ENCODE measurements at regions not wholly inside any gene's neighbourhood (a gene's known extent, or its start where the extent isn't known, plus 50 kb on each side); places are given as distances from the start of the nearest gene placed in this dataset.

GRCh38 chr5:35430381-35431162 lies 187.1 kb upstream of the SPEF2 start:
- DNase-seq (ENCODE audit: low read depth), result no peak

GRCh38 chr5:35420200-35420599 lies 189.9 kb upstream of the PRLR start:
- DNase-seq (ENCODE audit: low read depth), result no peak

- no peak for DNase-seq (ENCODE audit: low read depth)
These were observed 186.8 kb upstream of the PRLR start for GRCh38 chr5:35417040-35417439.

GRCh38 chr5:35416217-35416988 lies 186.1 kb upstream of the PRLR start:
- no peak for DNase-seq (ENCODE audit: low read depth)

- no peak for DNase-seq (ENCODE audit: low read depth)
These were observed 185.0 kb upstream of the PRLR start for GRCh38 chr5:35415309-35415708.

GRCh38 chr5:35409361-35409760 lies 179.1 kb upstream of the PRLR start:
- DNase-seq (ENCODE audit: low read depth), result no peak

- DNase-seq (ENCODE audit: low read depth), result no peak
These were observed 177.9 kb upstream of the PRLR start for GRCh38 chr5:35408146-35408545.

GRCh38 chr5:35407697-35408096 lies 177.4 kb upstream of the PRLR start:
- no peak for DNase-seq (ENCODE audit: low read depth)

- no peak for DNase-seq (ENCODE audit: low read depth)
These were observed 175.7 kb upstream of the PRLR start for GRCh38 chr5:35405938-35406337.

- no peak for DNase-seq (ENCODE audit: low read depth)
These were observed 174.4 kb upstream of the PRLR start for GRCh38 chr5:35404701-35405100.

- no peak for DNase-seq (ENCODE audit: low read depth)
These were observed 163.6 kb upstream of the PRLR start for GRCh38 chr5:35393901-35394300.

GRCh38 chr5:35384658-35385057 lies 154.4 kb upstream of the PRLR start:
- DNase-seq (ENCODE audit: low read depth), result no peak

GRCh38 chr5:35383041-35383440 lies 152.8 kb upstream of the PRLR start:
- no peak for DNase-seq (ENCODE audit: low read depth)

GRCh38 chr5:35377653-35378052 lies 147.4 kb upstream of the PRLR start:
- no peak for DNase-seq (ENCODE audit: low read depth)

GRCh38 chr5:35374584-35374983 lies 144.3 kb upstream of the PRLR start:
- no peak for DNase-seq (ENCODE audit: low read depth)

GRCh38 chr5:35373249-35373648 lies 143.0 kb upstream of the PRLR start:
- DNase-seq (ENCODE audit: low read depth), result no peak

- no peak for DNase-seq (ENCODE audit: low read depth)
These were observed 142.2 kb upstream of the PRLR start for GRCh38 chr5:35372482-35372881.

- no peak for DNase-seq (ENCODE audit: low read depth)
These were observed 141.7 kb upstream of the PRLR start for GRCh38 chr5:35371951-35372426.

GRCh38 chr5:35370871-35371270 lies 140.6 kb upstream of the PRLR start:
- no peak for DNase-seq (ENCODE audit: low read depth)

- DNase-seq (ENCODE audit: low read depth), result no peak
These were observed 139.9 kb upstream of the PRLR start for GRCh38 chr5:35369965-35370790.

GRCh38 chr5:35367526-35367925 lies 137.2 kb upstream of the PRLR start:
- DNase-seq (ENCODE audit: low read depth), result no peak

- DNase-seq (ENCODE audit: low read depth), result no peak
These were observed 135.5 kb upstream of the PRLR start for GRCh38 chr5:35365758-35366157.

Data from forelimb muscle (tissue), 1 donor.